ENCODE measurements at regions not wholly inside any gene's neighbourhood (a gene's known extent, or its start where the extent isn't known, plus 50 kb on each side); places are given as distances from the start of the nearest gene placed in this dataset.
A peak's percentile ranks its signal among the peaks of the same experiment; 100 is the strongest.

- no peak overlapping the region for H3K4me3 ChIP-seq
- no peak for TF ChIP-seq CTCF (IDR thresholded peaks at IDR 0.05)
- DNase-seq (no peak), FAIRE-seq (peak; percentile 51), ATAC-seq (no peak)
- no peaks in the 10 kb centered on the region for H3K9me3 ChIP-seq
- H3K27ac ChIP-seq, result no peak overlapping the region
- intact Hi-C loops (cut with DNase I), result no loop called here
- no peaks in the 10 kb centered on the region for H3K36me3 ChIP-seq
- no peaks in the 10 kb centered on the region for H3K4me1 ChIP-seq
- H3K27me3 ChIP-seq, result no peaks in the 10 kb centered on the region
Measured at GRCh38 chr5:33283243-33283642, 157.5 kb upstream of the TARS1 start.

DNA sequence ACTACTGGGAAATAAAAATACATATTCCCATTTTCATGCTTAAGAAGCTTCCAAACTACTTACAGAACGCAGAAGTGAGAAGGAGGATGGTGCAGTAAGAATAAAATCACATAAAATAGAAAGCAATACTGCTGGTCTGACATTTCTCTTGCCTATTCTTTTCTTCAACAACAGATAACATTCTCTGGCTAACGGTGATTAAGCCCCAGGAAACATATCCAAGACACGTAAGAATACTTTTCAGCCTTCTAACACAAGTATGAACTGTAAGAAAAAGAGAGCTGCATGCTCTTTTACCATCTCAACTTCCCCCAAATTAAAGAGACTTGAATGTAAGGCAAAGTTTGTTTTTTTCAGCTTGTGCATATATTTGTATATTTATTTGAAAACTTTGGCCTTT is 156.1 kb upstream of the TARS1 start:
- DNase-seq (no peak), ATAC-seq (no peak), FAIRE-seq (no peak)
- Histone ChIP-seq H3K36me3 (no peaks in the 10 kb centered on the region), H3K27me3 (no peaks in the 10 kb centered on the region), H3K27ac (no peak overlapping the region), H3K4me3 (no peak overlapping the region), H3K4me1 (no peaks in the 10 kb centered on the region), H3K9me3 (no peaks in the 10 kb centered on the region)
- intact Hi-C loops (cut with DNase I), result no loop called here
- no peak for TF ChIP-seq CTCF (IDR thresholded peaks at IDR 0.05)
- WGBS, 2 donors, result 43 to 52% methylated on average over 3 of the region's 3 CpGs

DNA sequence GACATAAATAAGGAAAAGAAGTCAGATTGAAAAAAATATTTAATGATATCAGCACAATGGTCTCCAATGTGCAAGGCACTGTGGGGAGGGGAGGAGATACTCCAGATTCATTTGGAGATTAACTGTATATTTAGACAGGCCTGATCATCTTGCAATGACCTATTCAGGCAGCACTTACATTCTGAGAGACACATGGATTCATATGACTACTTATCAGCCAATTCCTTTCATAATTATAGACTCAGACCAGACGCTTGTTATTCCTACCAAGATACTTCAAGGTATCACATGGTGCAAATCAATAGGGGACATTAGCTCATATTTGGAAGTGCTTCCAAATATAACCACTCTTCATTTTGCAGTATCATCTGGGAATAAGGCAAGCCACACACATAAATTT is 153.5 kb upstream of the TARS1 start:
- DNase-seq (no peak), ATAC-seq (no peak), FAIRE-seq (no peak)
- no peaks in the 10 kb centered on the region for H3K4me1 ChIP-seq
- no peak for TF ChIP-seq CTCF (IDR thresholded peaks at IDR 0.05)
- H3K4me3 ChIP-seq, result no peak overlapping the region
- no peaks in the 10 kb centered on the region for H3K36me3 ChIP-seq
- no peaks in the 10 kb centered on the region for H3K27me3 ChIP-seq
- no peak overlapping the region for H3K27ac ChIP-seq
- intact Hi-C loops (cut with DNase I), result no loop called here
- no peaks in the 10 kb centered on the region for H3K9me3 ChIP-seq
- WGBS, 2 donors, result 53 to 57% methylated on average over 1 of the region's 1 CpG

DNA sequence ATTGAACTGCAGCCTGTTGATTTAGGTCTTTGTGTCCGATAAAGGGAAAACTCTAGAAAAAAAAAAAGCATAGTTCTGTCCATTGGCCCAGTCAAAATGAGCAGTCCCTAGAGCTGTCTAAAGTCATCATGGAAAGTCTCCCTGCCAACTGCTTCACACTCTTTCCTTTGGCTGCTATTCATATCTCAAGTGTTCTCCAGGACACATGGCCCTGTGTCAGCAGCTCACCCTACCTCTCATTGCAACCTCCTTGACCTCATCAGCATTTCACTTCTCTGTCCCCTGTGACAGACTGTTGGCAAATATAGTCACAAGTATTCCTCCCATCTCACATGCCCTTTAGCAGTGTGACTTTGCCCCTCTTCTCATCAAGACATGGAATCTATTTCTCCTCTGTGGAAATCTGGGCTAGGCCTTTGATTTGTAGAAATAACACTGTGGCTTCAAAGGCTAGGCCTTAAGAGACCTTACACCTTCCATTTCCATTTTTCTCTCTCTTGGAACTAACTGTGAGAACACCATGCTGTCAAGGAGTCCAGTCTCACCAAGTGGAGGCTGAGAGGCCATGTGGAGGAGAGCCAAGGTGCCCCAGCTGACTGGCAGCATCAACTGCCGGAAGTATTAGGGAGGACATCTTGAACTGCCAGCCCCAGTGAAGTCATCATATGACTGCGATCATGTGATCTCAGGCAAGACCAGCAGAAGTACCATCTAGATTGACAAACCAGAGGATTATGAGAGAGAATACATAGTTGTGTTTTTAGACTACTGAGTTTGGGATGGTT is 149.4 kb upstream of the TARS1 start:
- WGBS, 2 donors, result 62 to 64% methylated on average over 3 of the region's 3 CpGs
- Histone ChIP-seq H3K4me3 (no peak overlapping the region), H3K27me3 (peaks cover 0 to 3% (median 0%) of the 10 kb centered on the region in 4 donors), H3K27ac (no peak overlapping the region), H3K9me3 (no peaks in the 10 kb centered on the region), H3K4me1 (no peaks in the 10 kb centered on the region), H3K36me3 (no peaks in the 10 kb centered on the region)
- TF ChIP-seq CTCF (IDR thresholded peaks at IDR 0.05), result no peak
- no peak for FAIRE-seq
- intact Hi-C loops (cut with DNase I), result no loop called here
- no peak for ATAC-seq
- DNase-seq, result no peak

DNA sequence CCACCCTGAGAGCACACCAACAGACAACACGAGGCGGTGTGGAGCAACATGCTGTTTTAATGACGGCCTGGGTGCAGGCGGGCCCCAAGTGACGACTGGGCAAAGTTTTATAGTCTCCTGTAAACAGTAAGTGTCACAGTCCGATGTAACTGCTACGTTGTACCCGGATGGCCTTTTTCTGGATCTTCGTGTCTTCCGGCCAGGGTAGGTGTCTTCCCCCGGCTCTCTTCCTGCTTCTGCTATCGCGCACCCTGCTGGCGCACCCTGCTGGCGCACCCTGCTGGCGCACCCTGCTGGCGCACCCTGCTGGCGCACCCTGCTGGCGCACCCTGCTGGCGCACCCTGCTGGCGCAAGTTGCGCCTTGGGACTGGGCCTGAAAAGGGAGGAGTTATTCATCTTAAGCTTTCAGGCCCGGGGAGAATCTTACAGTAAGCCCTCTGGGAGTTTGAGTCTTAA is 143.0 kb upstream of the TARS1 start:
- WGBS, 2 donors, result 85 to 89% methylated on average over 23 of the region's 23 CpGs
- FAIRE-seq, result no peak
- no peak for DNase-seq
- Histone ChIP-seq H3K27ac (no peak overlapping the region), H3K9me3 (no peaks in the 10 kb centered on the region), H3K4me3 (no peak overlapping the region), H3K27me3 (peaks cover 0 to 3% (median 0%) of the 10 kb centered on the region in 4 donors), H3K36me3 (no peaks in the 10 kb centered on the region), H3K4me1 (no peaks in the 10 kb centered on the region)
- no peak for TF ChIP-seq CTCF (IDR thresholded peaks at IDR 0.05)
- ATAC-seq, result no peak
- intact Hi-C loops (cut with DNase I), result no loop called here
